Endothelial cell of umbilical vein (primary cell): ENCODE measurements at regions not wholly inside any gene's neighbourhood (a gene's known extent, or its start where the extent isn't known, plus 50 kb on each side); places are given as distances from the start of the nearest gene placed in this dataset.

Experiments
- CTCF ChIP-seq, 2 donors: IDR thresholded peaks; 1 replicate in 1 of 2; 2 replicates in 1 of 2; pipeline ENCODE4 v1.5.1; 2011; ENCODE audit warnings: low read length in 2 of 2, mild to moderate bottlenecking in 2 of 2, moderate library complexity in 2 of 2, control low read depth in 1 of 2, inconsistent platforms in 1 of 2, low read depth in 1 of 2; ENCODE audit not compliant: insufficient read depth in 1 of 2; ENCODE audit errors: extremely low read depth in 1 of 2
- EZH2 ChIP-seq: IDR thresholded peaks from 2 replicates; pipeline ENCODE4 v1.6.1; 2012; ENCODE audit warnings: borderline replicate concordance, low read depth, mild to moderate bottlenecking, moderate library complexity, low read length, inconsistent platforms; ENCODE audit not compliant: severe bottlenecking
- POLR2AphosphoS5 ChIP-seq: IDR thresholded peaks from 2 replicates; pipeline ENCODE4 v1.6.1; 2012; ENCODE audit warnings: low read depth, mild to moderate bottlenecking, control low read depth, low read length, moderate library complexity; ENCODE audit not compliant: insufficient read depth

GRCh38 chr2:88396209-88396608 is 56.3 kb downstream of the FOXI3 start:
- no peak for TF ChIP-seq EZH2
- TF ChIP-seq POLR2AphosphoS5 = no peak
- TF ChIP-seq CTCF (IDR thresholded peaks at IDR 0.05; ENCODE audit: extremely low read depth in 1 of 2, insufficient read depth in 1 of 2, low read depth in 1 of 2, low read length in 2 of 2) = no peak
